Testis (tissue), 2 donors: ENCODE measurements at regions not wholly inside any gene's neighbourhood (a gene's known extent, or its start where the extent isn't known, plus 50 kb on each side); places are given as distances from the start of the nearest gene placed in this dataset.

Source experiments
- POLR2A ChIP-seq: fragments of 450-650 bp; IDR thresholded peaks from one replicate; pipeline ENCODE4 v1.6.1; 2017; ENCODE audit warnings: antibody characterized with exemption, mild to moderate bottlenecking, moderate library complexity
- TF ChIP-seq, protein P1 (sequence below), 3 experiments: fragments of 450-650 bp in 2 of 3; fragments of 200-600 bp in 1 of 3; sonication (generic) in 1 of 3; IDR thresholded peaks; one replicate each; pipeline ENCODE4 v1.5.1; 2016 to 2019; ENCODE audit warnings: antibody characterized with exemption in 3 of 3, mild to moderate bottlenecking in 2 of 3, moderate library complexity in 1 of 3

DNA sequence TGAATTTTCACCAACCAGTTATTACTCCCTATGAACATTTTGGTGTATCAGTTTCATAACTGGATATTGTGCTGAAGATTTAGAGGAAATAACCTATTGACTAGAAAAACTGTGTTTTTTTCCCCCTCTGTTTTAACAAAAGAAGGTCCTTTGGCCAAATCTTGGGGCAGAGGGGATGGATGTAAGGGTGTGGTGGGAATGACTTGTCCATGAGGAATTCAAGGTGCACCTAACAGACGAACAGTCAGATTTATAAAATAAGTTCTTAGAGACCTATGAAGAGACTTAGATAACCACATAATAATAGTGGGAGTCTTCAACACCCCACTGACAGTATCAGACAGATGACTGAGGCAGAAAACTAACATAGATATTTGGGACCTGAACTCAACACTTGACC lies 119.3 kb upstream of the SESTD1 start:
- TF ChIP-seq, protein P1, sequence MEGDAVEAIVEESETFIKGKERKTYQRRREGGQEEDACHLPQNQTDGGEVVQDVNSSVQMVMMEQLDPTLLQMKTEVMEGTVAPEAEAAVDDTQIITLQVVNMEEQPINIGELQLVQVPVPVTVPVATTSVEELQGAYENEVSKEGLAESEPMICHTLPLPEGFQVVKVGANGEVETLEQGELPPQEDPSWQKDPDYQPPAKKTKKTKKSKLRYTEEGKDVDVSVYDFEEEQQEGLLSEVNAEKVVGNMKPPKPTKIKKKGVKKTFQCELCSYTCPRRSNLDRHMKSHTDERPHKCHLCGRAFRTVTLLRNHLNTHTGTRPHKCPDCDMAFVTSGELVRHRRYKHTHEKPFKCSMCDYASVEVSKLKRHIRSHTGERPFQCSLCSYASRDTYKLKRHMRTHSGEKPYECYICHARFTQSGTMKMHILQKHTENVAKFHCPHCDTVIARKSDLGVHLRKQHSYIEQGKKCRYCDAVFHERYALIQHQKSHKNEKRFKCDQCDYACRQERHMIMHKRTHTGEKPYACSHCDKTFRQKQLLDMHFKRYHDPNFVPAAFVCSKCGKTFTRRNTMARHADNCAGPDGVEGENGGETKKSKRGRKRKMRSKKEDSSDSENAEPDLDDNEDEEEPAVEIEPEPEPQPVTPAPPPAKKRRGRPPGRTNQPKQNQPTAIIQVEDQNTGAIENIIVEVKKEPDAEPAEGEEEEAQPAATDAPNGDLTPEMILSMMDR (IDR thresholded peaks at IDR 0.05), result no peak
- no peak for TF ChIP-seq POLR2A
